ENCODE measurements at regions not wholly inside any gene's neighbourhood (a gene's known extent, or its start where the extent isn't known, plus 50 kb on each side); places are given as distances from the start of the nearest gene placed in this dataset.

GRCh38 chr7:45402480-45403218, 171.5 kb upstream of the ADCY1 start:
- H3K4me2 ChIP-seq (ENCODE audit: control insufficient read depth, extremely low read depth, insufficient read depth, low read depth, low read length): no peak overlapping the region
- no peaks in the 10 kb centered on the region for H3K79me2 ChIP-seq (ENCODE audit: control insufficient read depth, insufficient read depth, low read length)
- no peaks in the 10 kb centered on the region for H3K9me3 ChIP-seq (ENCODE audit: control insufficient read depth, low read depth, low read length)
- H3K36me3 ChIP-seq (ENCODE audit: control insufficient read depth in 2 of 2, extremely low read depth in 1 of 2, insufficient read depth in 2 of 2, low read length in 2 of 2): no peaks in the 10 kb centered on the region
- no peaks in the 10 kb centered on the region for H3K4me1 ChIP-seq (ENCODE audit: control insufficient read depth, extremely low read depth, insufficient read depth, low read length)
- TF ChIP-seq EZH2 (IDR thresholded peaks at IDR 0.05; ENCODE audit: low read length) (no peak), CTCF (optimal IDR thresholded peaks at IDR 0.05 in 1 of 3, IDR thresholded peaks at IDR 0.05 in 1 of 3, conservative IDR thresholded peaks at IDR 0.05 in 1 of 3; ENCODE audit: extremely low read depth in 1 of 3, insufficient read depth in 2 of 3, low read length in 3 of 3) (no peak)
- no peaks in the 10 kb centered on the region for H3K9me1 ChIP-seq (ENCODE audit: control insufficient read depth, extremely low read depth, insufficient read depth, low read length)
- H3K27me3 ChIP-seq (ENCODE audit: control insufficient read depth, extremely low read depth, insufficient read depth, low read length): no peaks in the 10 kb centered on the region
- FAIRE-seq (no peak), DNase-seq (ENCODE audit: low read depth, low spot score) (no peak)
- no peak overlapping the region for H3K9ac ChIP-seq (ENCODE audit: control insufficient read depth, extremely low read depth, insufficient read depth, low read length)
- H3K27ac ChIP-seq (ENCODE audit: control insufficient read depth, insufficient read depth, low read length): no peak overlapping the region
- no peaks in the 10 kb centered on the region for H4K20me1 ChIP-seq (ENCODE audit: control insufficient read depth, extremely low read depth, insufficient read depth, low read length)
- H2AFZ ChIP-seq (ENCODE audit: control insufficient read depth, low read length): no peak overlapping the region
- H3K4me3 ChIP-seq (ENCODE audit: control insufficient read depth in 2 of 3, extremely low read depth in 1 of 3, insufficient read depth in 2 of 3, low read depth in 1 of 3, low read length in 3 of 3): no peak overlapping the region
- dilution Hi-C loops (cut with MboI; ENCODE audit: extremely low pct_ligation_motif_present, low sequenced_read_pairs): no loop called here

DNA sequence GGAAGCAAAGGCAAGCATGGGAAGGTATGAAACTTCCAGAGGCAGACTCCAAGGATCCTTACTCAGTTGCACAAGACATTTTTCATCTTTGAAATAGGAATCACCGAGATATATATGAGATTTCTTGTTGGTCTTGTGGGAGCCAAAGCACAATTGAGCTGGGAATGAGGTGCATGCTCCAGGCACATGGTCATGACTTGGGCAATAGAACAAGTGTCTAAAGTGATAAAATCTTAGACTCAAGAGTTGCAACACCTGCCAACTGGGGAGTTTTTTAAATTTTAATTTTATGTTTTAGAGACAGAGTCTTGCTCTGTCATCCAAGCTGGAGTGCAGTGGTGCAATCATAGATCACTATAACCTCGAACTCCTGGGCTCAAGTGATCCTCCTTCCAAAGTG, 169.5 kb upstream of the ADCY1 start:
- Histone ChIP-seq H3K4me3 (ENCODE audit: control insufficient read depth in 2 of 3, extremely low read depth in 1 of 3, insufficient read depth in 2 of 3, low read depth in 1 of 3, low read length in 3 of 3) (no peak overlapping the region), H3K36me3 (ENCODE audit: control insufficient read depth in 2 of 2, extremely low read depth in 1 of 2, insufficient read depth in 2 of 2, low read length in 2 of 2) (no peaks in the 10 kb centered on the region), H3K9me3 (ENCODE audit: control insufficient read depth, low read depth, low read length) (no peaks in the 10 kb centered on the region), H3K27ac (ENCODE audit: control insufficient read depth, insufficient read depth, low read length) (no peak overlapping the region), H3K79me2 (ENCODE audit: control insufficient read depth, insufficient read depth, low read length) (no peaks in the 10 kb centered on the region), H3K9ac (ENCODE audit: control insufficient read depth, extremely low read depth, insufficient read depth, low read length) (no peak overlapping the region), H2AFZ (ENCODE audit: control insufficient read depth, low read length) (no peak overlapping the region), H3K4me1 (ENCODE audit: control insufficient read depth, extremely low read depth, insufficient read depth, low read length) (no peaks in the 10 kb centered on the region), H3K9me1 (ENCODE audit: control insufficient read depth, extremely low read depth, insufficient read depth, low read length) (no peaks in the 10 kb centered on the region), H4K20me1 (ENCODE audit: control insufficient read depth, extremely low read depth, insufficient read depth, low read length) (no peaks in the 10 kb centered on the region), H3K4me2 (ENCODE audit: control insufficient read depth, extremely low read depth, insufficient read depth, low read depth, low read length) (no peak overlapping the region), H3K27me3 (ENCODE audit: control insufficient read depth, extremely low read depth, insufficient read depth, low read length) (no peaks in the 10 kb centered on the region)
- FAIRE-seq (no peak), DNase-seq (ENCODE audit: low read depth, low spot score) (no peak)
- dilution Hi-C loops (cut with MboI; ENCODE audit: extremely low pct_ligation_motif_present, low sequenced_read_pairs): no loop called here
- TF ChIP-seq EZH2 (IDR thresholded peaks at IDR 0.05; ENCODE audit: low read length) (no peak), CTCF (optimal IDR thresholded peaks at IDR 0.05 in 1 of 3, IDR thresholded peaks at IDR 0.05 in 1 of 3, conservative IDR thresholded peaks at IDR 0.05 in 1 of 3; ENCODE audit: extremely low read depth in 1 of 3, insufficient read depth in 2 of 3, low read length in 3 of 3) (no peak)

Measured in keratinocyte (primary cell).